Breast epithelium (tissue), 4 donors: ENCODE measurements at regions not wholly inside any gene's neighbourhood (a gene's known extent, or its start where the extent isn't known, plus 50 kb on each side); places are given as distances from the start of the nearest gene placed in this dataset.

ENCODE experiments used
- DNase-seq, 2 donors: peaks; one replicate each; pipeline ENCODE4 v3.0.0-alpha.2; 2019; ENCODE audit warnings: low spot score in 2 of 2
- H3K27ac ChIP-seq, 2 donors: fragments of 200-600 bp; sonication (generic) in 1 of 2; one replicate each; pipeline ENCODE4 v1.5.1; 2016 to 2019; ENCODE audit warnings: mild to moderate bottlenecking in 1 of 2
- H3K27me3 ChIP-seq, 2 donors: fragments of 200-600 bp; sonication (generic) in 1 of 2; one replicate each; pipeline versions ENCODE4 v1.5.1 to v1.6.0; 2017 to 2019; ENCODE audit warnings: control low read depth in 1 of 2, mild to moderate bottlenecking in 1 of 2
- H3K36me3 ChIP-seq: fragments of 200-600 bp; one replicate; pipeline ENCODE4 v1.5.1; 2019
- H3K4me1 ChIP-seq, 2 donors: fragments of 200-600 bp; sonication (generic); one replicate each; pipeline ENCODE4 v1.5.1; 2016 to 2019; ENCODE audit warnings: control low read depth in 1 of 2
- H3K4me3 ChIP-seq, 3 donors: fragments of 200-600 bp; sonication (generic); 1 replicate in 2 of 3; 2 replicates in 1 of 3; pipeline ENCODE4 v1.5.1; 2016 to 2019; ENCODE audit warnings: mild to moderate bottlenecking in 3 of 3, moderate library complexity in 2 of 3
- H3K9me3 ChIP-seq, 2 donors: fragments of 200-600 bp; sonication (generic) in 1 of 2; one replicate each; pipeline ENCODE4 v1.5.1; 2016 to 2019; ENCODE audit warnings: control low read depth in 1 of 2
- POLR2A ChIP-seq: fragments of 450-650 bp; IDR thresholded peaks from one replicate; pipeline ENCODE4 v1.6.1; 2016; ENCODE audit warnings: antibody characterized with exemption, mild to moderate bottlenecking, moderate library complexity
- POLR2AphosphoS5 ChIP-seq, 3 donors: sonication (generic); formaldehyde crosslinking; IDR thresholded peaks; one replicate each; pipeline ENCODE4 v1.6.1; 2017; ENCODE audit warnings: antibody characterized with exemption in 3 of 3
- intact Hi-C: fragments of 100-400 bp; cut with DNase I; formaldehyde crosslinking; loops from one replicate; pipeline ENCODE4 v1.15.1; 2023; ENCODE audit warnings: low total_unique reads
- TF ChIP-seq, protein P1 (sequence below), 3 donors: fragments of 450-650 bp; IDR thresholded peaks; one replicate each; pipeline ENCODE4 v1.5.1; 2016 to 2017; ENCODE audit warnings: antibody characterized with exemption in 3 of 3, mild to moderate bottlenecking in 3 of 3, moderate library complexity in 3 of 3

DNA sequence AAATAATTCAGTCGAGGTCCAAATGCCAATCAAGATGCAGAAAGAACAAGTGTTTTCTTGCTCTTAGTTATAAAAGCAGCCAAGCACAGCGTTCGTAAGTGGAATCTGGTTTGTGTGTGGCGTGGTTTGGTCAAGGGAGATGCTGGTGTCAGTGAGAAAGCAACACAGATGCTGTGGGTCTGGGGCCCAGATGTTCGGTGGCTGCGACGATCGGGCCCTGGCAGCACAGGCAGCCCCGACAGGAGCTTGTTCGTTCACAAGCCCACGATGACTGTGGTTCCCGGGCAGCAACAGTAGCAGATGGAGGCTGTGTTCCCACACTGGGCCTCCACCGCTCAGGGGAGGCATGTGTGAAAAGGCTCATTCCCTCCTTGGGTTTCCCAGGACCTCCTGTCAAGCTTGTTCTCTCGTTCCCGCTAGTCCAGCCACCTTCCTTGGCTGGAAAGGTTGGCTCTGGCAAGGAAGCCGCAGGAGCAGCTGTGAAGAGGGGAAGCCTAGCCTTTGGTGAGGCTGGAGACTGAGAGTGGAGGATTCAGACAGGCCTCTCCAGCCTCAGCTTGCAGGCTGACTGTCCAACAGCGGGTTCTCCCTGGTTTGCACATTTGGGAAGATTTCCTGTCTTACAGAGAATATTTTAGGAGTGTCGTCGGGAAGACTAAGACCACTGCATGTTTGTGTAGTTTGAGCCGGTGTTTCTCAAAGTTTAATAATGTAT lies 304.7 kb downstream of the QKI start:
- H3K4me1 ChIP-seq = no peaks in the 10 kb centered on the region
- intact Hi-C loops = no loop called here
- no peaks in the 10 kb centered on the region for H3K36me3 ChIP-seq
- no peak overlapping the region for H3K27ac ChIP-seq
- DNase-seq = no peak
- H3K27me3 ChIP-seq = no peaks in the 10 kb centered on the region
- H3K9me3 ChIP-seq = no peaks in the 10 kb centered on the region
- no peak overlapping the region for H3K4me3 ChIP-seq
- TF ChIP-seq POLR2AphosphoS5 (IDR thresholded peaks at IDR 0.05) (no peak), POLR2A (no peak)
- TF ChIP-seq, protein P1, sequence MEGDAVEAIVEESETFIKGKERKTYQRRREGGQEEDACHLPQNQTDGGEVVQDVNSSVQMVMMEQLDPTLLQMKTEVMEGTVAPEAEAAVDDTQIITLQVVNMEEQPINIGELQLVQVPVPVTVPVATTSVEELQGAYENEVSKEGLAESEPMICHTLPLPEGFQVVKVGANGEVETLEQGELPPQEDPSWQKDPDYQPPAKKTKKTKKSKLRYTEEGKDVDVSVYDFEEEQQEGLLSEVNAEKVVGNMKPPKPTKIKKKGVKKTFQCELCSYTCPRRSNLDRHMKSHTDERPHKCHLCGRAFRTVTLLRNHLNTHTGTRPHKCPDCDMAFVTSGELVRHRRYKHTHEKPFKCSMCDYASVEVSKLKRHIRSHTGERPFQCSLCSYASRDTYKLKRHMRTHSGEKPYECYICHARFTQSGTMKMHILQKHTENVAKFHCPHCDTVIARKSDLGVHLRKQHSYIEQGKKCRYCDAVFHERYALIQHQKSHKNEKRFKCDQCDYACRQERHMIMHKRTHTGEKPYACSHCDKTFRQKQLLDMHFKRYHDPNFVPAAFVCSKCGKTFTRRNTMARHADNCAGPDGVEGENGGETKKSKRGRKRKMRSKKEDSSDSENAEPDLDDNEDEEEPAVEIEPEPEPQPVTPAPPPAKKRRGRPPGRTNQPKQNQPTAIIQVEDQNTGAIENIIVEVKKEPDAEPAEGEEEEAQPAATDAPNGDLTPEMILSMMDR (IDR thresholded peaks at IDR 0.05) = no peak

DNA sequence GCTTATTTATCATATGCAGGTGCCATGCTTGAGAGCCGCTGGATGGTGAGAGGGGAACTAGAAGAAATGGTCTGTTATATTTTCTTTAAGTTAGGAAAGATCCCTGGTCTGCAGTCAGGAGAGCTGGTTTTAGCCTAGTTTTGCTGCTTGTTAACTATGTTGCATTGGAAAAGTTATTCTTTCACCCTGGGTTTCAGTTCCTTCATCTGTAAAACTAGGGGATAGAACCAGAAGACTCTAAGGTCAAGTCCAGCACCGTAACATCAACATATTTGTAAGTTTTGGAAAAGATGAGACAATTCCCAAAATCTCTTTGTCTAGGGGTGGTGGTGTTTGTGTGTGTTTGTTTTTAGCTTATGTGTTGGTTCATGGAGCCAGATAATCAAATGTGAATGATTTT lies 304.0 kb downstream of the QKI start:
- intact Hi-C loops = no loop called here
- no peaks in the 10 kb centered on the region for H3K27me3 ChIP-seq
- DNase-seq = no peak
- H3K36me3 ChIP-seq = no peaks in the 10 kb centered on the region
- H3K27ac ChIP-seq = no peak overlapping the region
- H3K4me3 ChIP-seq = no peak overlapping the region
- TF ChIP-seq POLR2A (no peak), POLR2AphosphoS5 (IDR thresholded peaks at IDR 0.05) (no peak)
- TF ChIP-seq, protein P1 (IDR thresholded peaks at IDR 0.05) = no peak
- no peaks in the 10 kb centered on the region for H3K4me1 ChIP-seq
- H3K9me3 ChIP-seq = no peaks in the 10 kb centered on the region

DNA sequence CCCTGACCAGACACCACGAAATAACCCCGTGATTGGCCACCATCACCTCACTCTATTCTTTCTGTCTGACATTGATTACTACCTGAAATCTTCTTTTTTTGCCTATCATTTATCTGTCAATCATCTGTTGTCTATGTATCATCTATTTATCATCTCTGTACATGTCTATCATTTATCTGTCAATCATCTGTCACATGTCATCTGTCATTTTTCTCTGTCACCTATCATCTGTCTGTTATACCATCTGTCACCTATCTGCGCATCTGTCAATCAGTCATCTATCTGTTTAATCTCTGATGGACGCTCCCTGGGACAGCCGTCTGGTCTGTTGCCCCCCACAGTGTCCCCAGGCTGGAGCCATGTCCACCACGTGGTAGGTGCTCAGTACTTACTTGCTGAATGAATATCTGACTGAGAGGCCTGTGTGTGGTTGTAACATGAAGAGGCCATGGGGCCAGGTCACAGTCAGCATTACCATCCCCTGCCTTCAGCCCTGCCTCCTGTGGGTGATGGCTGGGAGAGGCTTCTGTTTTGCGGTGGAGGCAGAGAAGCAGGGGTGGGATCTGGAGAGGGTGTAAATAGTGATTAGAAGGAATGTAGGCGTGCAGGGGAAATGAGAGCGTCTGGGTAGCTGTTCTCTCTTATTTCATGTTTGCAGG lies 302.7 kb downstream of the QKI start:
- Histone ChIP-seq H3K4me3 (no peak overlapping the region), H3K27me3 (no peaks in the 10 kb centered on the region), H3K27ac (no peak overlapping the region), H3K36me3 (no peaks in the 10 kb centered on the region), H3K4me1 (no peaks in the 10 kb centered on the region), H3K9me3 (no peaks in the 10 kb centered on the region)
- TF ChIP-seq POLR2A = no peak
- TF ChIP-seq, protein P1 (IDR thresholded peaks at IDR 0.05) = no peak
- TF ChIP-seq POLR2AphosphoS5 (IDR thresholded peaks at IDR 0.05) = no peak
- intact Hi-C loops = no loop called here
- no peak for DNase-seq

DNA sequence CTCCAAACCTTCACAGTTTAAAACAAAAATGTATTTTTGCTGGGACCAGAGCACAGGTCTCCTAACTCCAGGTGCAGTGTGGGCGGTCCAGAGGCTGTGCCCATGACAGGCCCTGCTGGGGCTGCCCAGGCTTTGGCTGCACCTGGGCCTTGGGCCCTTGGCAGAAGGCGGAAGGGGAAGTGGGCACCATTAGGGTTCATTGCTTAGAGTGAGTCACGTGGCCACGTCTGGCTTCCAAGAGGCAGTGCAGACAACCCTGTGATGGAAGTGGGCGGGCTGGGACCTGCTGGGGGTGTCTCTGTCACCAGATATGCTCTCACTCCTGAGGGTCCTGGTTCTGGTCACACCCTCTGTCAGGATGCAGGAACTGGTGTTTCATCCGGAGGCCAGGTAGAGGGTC lies 302.2 kb downstream of the QKI start:
- DNase-seq = no peak
- Histone ChIP-seq H3K27ac (no peak overlapping the region), H3K9me3 (no peaks in the 10 kb centered on the region), H3K4me3 (no peak overlapping the region), H3K36me3 (no peaks in the 10 kb centered on the region), H3K27me3 (no peaks in the 10 kb centered on the region), H3K4me1 (no peaks in the 10 kb centered on the region)
- intact Hi-C loops = no loop called here
- TF ChIP-seq POLR2A (no peak), POLR2AphosphoS5 (IDR thresholded peaks at IDR 0.05) (no peak)
- TF ChIP-seq, protein P1 (IDR thresholded peaks at IDR 0.05) = no peak

DNA sequence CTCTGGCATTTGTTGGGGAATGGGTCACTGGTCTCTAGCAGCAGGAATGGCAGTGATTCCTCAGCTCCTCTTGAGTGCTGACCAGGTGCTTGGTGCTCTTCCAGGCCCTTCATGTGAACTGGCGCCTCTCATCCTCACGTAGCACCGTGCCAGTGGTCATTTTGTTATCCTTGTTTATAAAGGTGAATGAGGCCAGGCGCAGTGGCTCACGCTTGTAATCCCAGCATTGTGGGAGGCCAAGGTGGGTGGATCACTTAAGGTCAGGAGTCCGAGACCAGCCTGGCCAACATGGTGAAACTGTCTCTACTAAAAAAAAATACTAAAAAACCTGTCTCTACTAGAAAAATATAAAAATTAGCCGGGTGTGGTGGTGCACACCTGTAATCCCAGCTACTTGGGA lies 301.3 kb downstream of the QKI start:
- Histone ChIP-seq H3K27ac (no peak overlapping the region), H3K4me3 (no peak overlapping the region), H3K27me3 (no peaks in the 10 kb centered on the region), H3K4me1 (no peaks in the 10 kb centered on the region), H3K9me3 (no peaks in the 10 kb centered on the region), H3K36me3 (no peaks in the 10 kb centered on the region)
- intact Hi-C loops = no loop called here
- TF ChIP-seq, protein P1 (IDR thresholded peaks at IDR 0.05) = no peak
- TF ChIP-seq POLR2A (no peak), POLR2AphosphoS5 (IDR thresholded peaks at IDR 0.05) (no peak)
- DNase-seq = no peak
